ENCODE measurements at regions not wholly inside any gene's neighbourhood (a gene's known extent, or its start where the extent isn't known, plus 50 kb on each side); places are given as distances from the start of the nearest gene placed in this dataset.

DNA sequence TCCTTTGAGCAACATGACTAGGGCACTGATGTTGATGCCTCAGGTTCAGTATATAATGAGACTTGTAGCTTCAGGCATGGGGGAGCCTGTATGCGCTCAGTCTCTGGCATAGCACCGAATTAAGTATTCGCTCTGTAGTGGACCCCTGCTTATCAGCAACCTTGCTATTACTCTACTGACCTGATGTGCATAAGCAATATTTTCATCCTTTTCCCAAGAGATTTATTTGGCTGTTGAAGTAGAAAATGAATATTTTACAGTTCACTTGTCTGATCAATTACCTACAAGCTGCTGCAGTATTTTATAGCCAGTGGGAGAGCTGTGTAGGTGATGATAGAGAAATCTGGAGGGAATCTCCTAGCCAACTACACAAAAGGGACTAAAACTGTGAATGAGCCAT lies 781.6 kb upstream of the PHF14 start:
- TF ChIP-seq, protein P1, sequence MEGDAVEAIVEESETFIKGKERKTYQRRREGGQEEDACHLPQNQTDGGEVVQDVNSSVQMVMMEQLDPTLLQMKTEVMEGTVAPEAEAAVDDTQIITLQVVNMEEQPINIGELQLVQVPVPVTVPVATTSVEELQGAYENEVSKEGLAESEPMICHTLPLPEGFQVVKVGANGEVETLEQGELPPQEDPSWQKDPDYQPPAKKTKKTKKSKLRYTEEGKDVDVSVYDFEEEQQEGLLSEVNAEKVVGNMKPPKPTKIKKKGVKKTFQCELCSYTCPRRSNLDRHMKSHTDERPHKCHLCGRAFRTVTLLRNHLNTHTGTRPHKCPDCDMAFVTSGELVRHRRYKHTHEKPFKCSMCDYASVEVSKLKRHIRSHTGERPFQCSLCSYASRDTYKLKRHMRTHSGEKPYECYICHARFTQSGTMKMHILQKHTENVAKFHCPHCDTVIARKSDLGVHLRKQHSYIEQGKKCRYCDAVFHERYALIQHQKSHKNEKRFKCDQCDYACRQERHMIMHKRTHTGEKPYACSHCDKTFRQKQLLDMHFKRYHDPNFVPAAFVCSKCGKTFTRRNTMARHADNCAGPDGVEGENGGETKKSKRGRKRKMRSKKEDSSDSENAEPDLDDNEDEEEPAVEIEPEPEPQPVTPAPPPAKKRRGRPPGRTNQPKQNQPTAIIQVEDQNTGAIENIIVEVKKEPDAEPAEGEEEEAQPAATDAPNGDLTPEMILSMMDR (IDR thresholded peaks at IDR 0.05; ENCODE audit: low read depth, low read length) = no peak
- no peak for TF ChIP-seq EZH2phosphoT487 (IDR thresholded peaks at IDR 0.05; ENCODE audit: low read depth)

All from OCI-LY3 (cell line).